HepG2 (cell line): ENCODE measurements at regions not wholly inside any gene's neighbourhood (a gene's known extent, or its start where the extent isn't known, plus 50 kb on each side); places are given as distances from the start of the nearest gene placed in this dataset.

Experiments
- ATAC-seq: fragments of 200-7000 bp; cut with Tn5 transposase; 3 replicates; pipeline ENCODE4 v1.9.1; 2020; ENCODE audit warnings: mild to moderate bottlenecking, moderate library complexity
- BruUV-seq: library from RNA; stranded (reverse); fragments of 400-500 nt; replicated peaks from 2 replicates; lab custom pipeline; 2021; lab: Mats Ljungman, UMichigan
- CTCF ChIA-PET: fragments of 300-600 bp; formaldehyde crosslinking; extraction: SDS; loops from one replicate; lab custom pipeline; 2021; ENCODE audit warnings: low total read pairs, inconsistent platforms, low intra/inter-chr PET ratio; lab: Yijun Ruan, JAX
- POLR2A ChIA-PET: fragments of 350-600 bp; sonication (Branson Sonifier 250); formaldehyde crosslinking; loops from one replicate; lab custom pipeline; 2020; ENCODE audit warnings: antibody characterized with exemption, inconsistent platforms; lab: Yijun Ruan, JAX
- DNase-seq: peaks from one replicate; pipeline ENCODE4 v3.0.0-alpha.2; 2015; ENCODE audit warnings: low spot score
- FAIRE-seq: peaks from 3 replicates; lab custom pipeline; 2011; peaks lifted over from hg19 to GRCh38; lab: Jason Lieb, UNC
- H2AFZ ChIP-seq: one replicate; pipeline ENCODE4 v1.6.1; 2011; ENCODE audit warnings: low read length, inconsistent platforms
- H3K27ac ChIP-seq: fragments of 300-600 bp; 3 replicates; pipeline ENCODE4 v1.8.0; 2011; ENCODE audit warnings: mixed run types, mild to moderate bottlenecking, mixed read lengths, low read length, inconsistent platforms; ENCODE audit not compliant: insufficient read depth; ENCODE audit errors: extremely low read length
- H3K27me3 ChIP-seq, 2 experiments: fragments of 200-600 bp in 1 of 2; 2 replicates in 1 of 2; 3 replicates in 1 of 2; pipeline versions ENCODE4 v1.6.0 to v1.8.0; 2011; ENCODE audit warnings: low read length in 2 of 2, mild to moderate bottlenecking in 2 of 2, moderate library complexity in 2 of 2, inconsistent platforms in 1 of 2; ENCODE audit not compliant: insufficient read depth in 2 of 2, control insufficient read depth in 1 of 2
- H3K36me3 ChIP-seq, 2 experiments: fragments of 200-600 bp in 1 of 2; replicated peaks in 1 of 2; 2 replicates in 1 of 2; 3 replicates in 1 of 2; pipeline versions ENCODE4 v1.5.1 to v1.8.0; 2011; ENCODE audit warnings: low read length in 2 of 2, inconsistent platforms in 1 of 2; ENCODE audit not compliant: insufficient read depth in 2 of 2, control insufficient read depth in 1 of 2
- H3K4me1 ChIP-seq: 2 replicates; pipeline ENCODE4 v1.5.1; 2012; ENCODE audit warnings: low read length, inconsistent platforms; ENCODE audit not compliant: insufficient read depth
- H3K4me2 ChIP-seq: 2 replicates; pipeline ENCODE4 v1.6.0; 2011; ENCODE audit warnings: low read depth, low read length, inconsistent platforms
- H3K4me3 ChIP-seq, 3 experiments: fragments of 200-600 bp in 1 of 3; sonication (generic), shearing (Covaris generic) in 1 of 3; replicated peaks in 1 of 3; 2 replicates each; pipeline ENCODE4 v1.5.1; 2011 to 2016; ENCODE audit warnings: low read length in 3 of 3, inconsistent platforms in 2 of 3, low read depth in 2 of 3, mild to moderate bottlenecking in 2 of 3, control low read depth in 1 of 3, mixed read lengths in 1 of 3; ENCODE audit not compliant: insufficient read depth in 1 of 3
- H3K79me2 ChIP-seq: one replicate; pipeline ENCODE4 v1.6.1; 2011; ENCODE audit warnings: low read length, inconsistent platforms; ENCODE audit not compliant: insufficient read depth
- H3K9ac ChIP-seq: 2 replicates; pipeline ENCODE4 v1.6.0; 2011; ENCODE audit warnings: mild to moderate bottlenecking, low read depth, low read length, inconsistent platforms; ENCODE audit not compliant: insufficient read depth
- H3K9me3 ChIP-seq: 2 replicates; pipeline ENCODE4 v1.5.1; 2012; ENCODE audit warnings: mild to moderate bottlenecking, low read length
- H4K20me1 ChIP-seq: 2 replicates; pipeline ENCODE4 v1.6.0; 2011; ENCODE audit warnings: inconsistent platforms, mild to moderate bottlenecking, low read length, moderate library complexity; ENCODE audit not compliant: insufficient read depth
- ATRX ChIP-seq: sonication (generic); formaldehyde crosslinking; IDR thresholded peaks from 2 replicates; pipeline ENCODE4 v1.4.0; 2020; ENCODE audit warnings: missing genetic modification reagents, borderline replicate concordance
- EEA1 ChIP-seq: sonication (generic); formaldehyde crosslinking; IDR thresholded peaks from 2 replicates; pipeline ENCODE4 v1.5.1; 2020; ENCODE audit warnings: mild to moderate bottlenecking, missing genetic modification reagents, borderline replicate concordance
- SNAPC4 ChIP-seq: sonication (generic); formaldehyde crosslinking; IDR thresholded peaks from 2 replicates; pipeline ENCODE4 v1.4.0; 2020; ENCODE audit warnings: mild to moderate bottlenecking, missing genetic modification reagents
- ZNF260 ChIP-seq: sonication (generic); formaldehyde crosslinking; IDR thresholded peaks from 2 replicates; pipeline ENCODE4 v1.4.0; 2020; ENCODE audit warnings: missing genetic modification reagents, low read depth, mild to moderate bottlenecking, borderline replicate concordance
- ZNF441 ChIP-seq: sonication (generic); formaldehyde crosslinking; IDR thresholded peaks from 2 replicates; pipeline ENCODE4 v1.7.0; 2021; ENCODE audit warnings: missing genetic modification reagents, borderline replicate concordance
- ZNF563 ChIP-seq: sonication (generic); formaldehyde crosslinking; IDR thresholded peaks from 2 replicates; pipeline ENCODE4 v1.8.0; 2022; ENCODE audit warnings: mild to moderate bottlenecking, moderate library complexity, missing genetic modification reagents
- WGBS: methylation state at CpG from one replicate; pipeline ENCODE4 v1.1.6; 2017; ENCODE audit warnings: low lambda C conversion rate; 5-methylcytosine and 5-hydroxymethylcytosine counted together
- in situ Hi-C: cut with HindIII; loops from 2 replicates; pipeline ENCODE4 v1.10.0; 2017; ENCODE audit warnings: low pct_unique_long_range_greater_than_20kb; ENCODE audit not compliant: extremely low pct_ligation_motif_present
- intact Hi-C: fragments of 100-400 bp; cut with micrococcal nuclease; formaldehyde crosslinking; loops from one replicate; pipeline ENCODE4 v1.10.0; 2022; ENCODE audit not compliant: unreplicated experiment

GRCh38 chr5:74052441-74053221, 426.6 kb downstream of the ARHGEF28 start:
- in situ Hi-C loops, result no loop called here
- Histone ChIP-seq H3K36me3 (no peaks in the 10 kb centered on the region), H3K79me2 (no peaks in the 10 kb centered on the region), H3K9me3 (no peaks in the 10 kb centered on the region), H3K9ac (no peak overlapping the region), H3K4me2 (no peak overlapping the region), H3K4me1 (no peaks in the 10 kb centered on the region), H3K27me3 (peaks cover 0 to 3% of the 10 kb centered on the region in 2 experiments; a peak in 2 of 5 replicates), H2AFZ (no peak overlapping the region), H4K20me1 (no peaks in the 10 kb centered on the region), H3K27ac (no peak overlapping the region), H3K4me3 (no peak overlapping the region)
- DNase-seq (no peak), ATAC-seq (no peak), FAIRE-seq (no peak)
- TF ChIP-seq ZNF563 (CRISPR knock-in tag), result no peak
- TF ChIP-seq EEA1 (CRISPR knock-in tag), result no peak
- no peak for TF ChIP-seq SNAPC4
- no peak for TF ChIP-seq ZNF441 (CRISPR knock-in tag)
- no peak for TF ChIP-seq ZNF260 (CRISPR knock-in tag)
- TF ChIP-seq ATRX (CRISPR knock-in tag), result no peak
- no TSS peak for BruUV-seq
- ChIA-PET POLR2A (no interaction called here), CTCF (no interaction called here)
- intact Hi-C loops, result no loop called here
- 40% methylated on average over 7 of the region's 7 CpGs for WGBS
